Activated CD4-positive, alpha-beta T cell treated with anti-CD3 and anti-CD28 coated beads, Interleukin-2, amount 50 U/mL, for 48 hours (primary cell): ENCODE measurements at regions not wholly inside any gene's neighbourhood (a gene's known extent, or its start where the extent isn't known, plus 50 kb on each side); places are given as distances from the start of the nearest gene placed in this dataset.
"Not testable (repeated sequence)": the region's sequence is repeated elsewhere in the genome, so short reads cannot be mapped to it uniquely, and the experiment has no call there.

ENCODE experiments used
- DNase-seq, 2 experiments: peaks; one replicate each; pipeline ENCODE4 v3.0.0-alpha.2; 2020

DNA sequence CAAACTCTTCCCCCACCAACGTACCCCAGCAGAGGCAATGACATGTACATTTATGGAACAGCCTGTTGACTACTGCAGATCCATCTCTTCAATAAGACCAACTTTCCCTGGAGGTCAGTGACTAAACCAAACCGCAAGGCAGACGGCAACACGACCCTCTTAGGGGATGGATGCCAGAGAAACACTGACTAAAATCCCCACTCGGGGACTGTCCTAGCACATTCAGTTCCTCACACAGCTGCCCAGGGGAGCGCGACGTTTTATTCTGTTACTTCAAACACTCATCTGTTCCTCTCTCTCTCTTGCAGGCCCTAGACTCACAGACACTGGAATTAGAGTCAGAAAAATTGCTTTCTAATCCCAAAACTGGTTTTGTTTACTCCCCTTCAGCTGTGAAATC is 146.5 kb upstream of the PRSS1 start:
- no peak for DNase-seq

DNA sequence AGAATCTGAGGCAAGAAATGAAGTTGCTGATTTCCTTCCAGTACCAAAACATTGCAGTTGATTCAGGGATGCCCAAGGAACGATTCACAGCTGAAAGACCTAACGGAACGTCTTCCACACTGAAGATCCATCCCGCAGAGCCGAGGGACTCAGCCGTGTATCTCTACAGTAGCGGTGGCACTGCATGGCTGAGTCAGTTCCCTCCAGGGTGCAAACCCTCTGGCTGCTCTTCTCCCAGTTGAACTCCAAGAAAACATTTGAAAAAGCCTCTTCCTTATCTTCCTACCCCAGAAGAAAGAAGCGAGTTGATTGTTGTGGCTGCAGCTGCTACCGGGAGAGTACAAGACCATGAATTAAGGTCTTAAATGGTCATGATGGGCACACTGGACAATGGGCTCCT is 147.1 kb upstream of the PRSS1 start:
- no peak for DNase-seq

DNA sequence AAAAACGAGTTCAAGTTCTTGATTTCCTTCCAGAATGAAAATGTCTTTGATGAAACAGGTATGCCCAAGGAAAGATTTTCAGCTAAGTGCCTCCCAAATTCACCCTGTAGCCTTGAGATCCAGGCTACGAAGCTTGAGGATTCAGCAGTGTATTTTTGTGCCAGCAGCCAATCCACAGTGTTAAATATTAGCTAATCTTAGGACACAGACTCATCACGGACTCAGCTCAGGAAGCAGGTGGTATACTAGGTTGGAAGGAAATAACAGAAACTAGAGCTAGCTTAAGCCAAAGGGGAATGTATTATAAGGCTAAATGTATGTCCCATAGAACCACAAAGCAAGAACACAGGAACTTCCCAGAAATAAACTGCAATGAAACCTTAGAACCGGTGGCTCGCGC is 151.0 kb upstream of the PRSS1 start:
- no peak for DNase-seq

- DNase-seq = no peak
Measured at GRCh38 chr7:142597547-142597946, 151.7 kb upstream of the PRSS1 start.

DNA sequence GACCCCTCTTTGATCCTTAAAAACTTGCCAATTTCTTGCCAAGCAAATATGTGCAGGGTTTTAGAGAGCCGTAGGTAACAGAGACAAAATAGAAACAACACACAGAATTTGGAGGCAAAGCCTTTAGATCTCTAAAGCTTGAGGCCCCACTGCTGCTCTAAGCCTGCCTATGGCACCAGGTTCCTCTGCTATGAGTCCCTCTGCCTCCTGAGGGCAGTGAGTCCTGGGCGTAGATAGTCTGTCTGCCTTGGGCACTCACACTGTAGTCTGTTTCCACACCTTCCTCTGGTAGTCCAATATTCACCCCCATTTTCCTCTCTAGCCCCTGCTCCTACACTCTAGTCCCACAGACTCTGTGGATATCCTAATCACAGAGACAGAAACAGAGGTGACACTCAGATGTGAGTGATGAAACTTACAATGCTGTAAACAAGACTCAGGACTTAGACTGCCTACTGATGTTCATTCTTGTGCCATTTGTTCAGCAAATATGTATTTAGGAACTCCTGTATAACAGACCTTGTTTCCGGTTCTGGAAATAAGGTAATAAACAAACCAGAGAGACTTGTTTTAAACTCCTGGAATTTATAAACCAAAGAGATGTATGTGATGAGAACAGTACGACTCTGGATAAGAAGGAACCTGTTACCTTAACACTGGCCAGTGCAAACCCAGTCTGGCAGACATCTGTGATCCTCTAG is 153.3 kb upstream of the PRSS1 start:
- no peak for DNase-seq

GRCh38 chr7:142594078-142594477 is 155.2 kb upstream of the PRSS1 start:
- no peak for DNase-seq

DNA sequence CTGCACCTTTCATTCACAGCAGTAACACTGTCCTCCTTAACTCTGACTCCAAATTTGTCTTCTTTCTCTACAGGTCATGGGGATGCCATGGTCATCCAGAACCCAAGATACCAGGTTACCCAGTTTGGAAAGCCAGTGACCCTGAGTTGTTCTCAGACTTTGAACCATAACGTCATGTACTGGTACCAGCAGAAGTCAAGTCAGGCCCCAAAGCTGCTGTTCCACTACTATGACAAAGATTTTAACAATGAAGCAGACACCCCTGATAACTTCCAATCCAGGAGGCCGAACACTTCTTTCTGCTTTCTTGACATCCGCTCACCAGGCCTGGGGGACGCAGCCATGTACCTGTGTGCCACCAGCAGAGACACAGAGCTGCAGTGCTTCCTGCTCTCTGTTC is 156.2 kb upstream of the PRSS1 start:
- no peak for DNase-seq

DNA sequence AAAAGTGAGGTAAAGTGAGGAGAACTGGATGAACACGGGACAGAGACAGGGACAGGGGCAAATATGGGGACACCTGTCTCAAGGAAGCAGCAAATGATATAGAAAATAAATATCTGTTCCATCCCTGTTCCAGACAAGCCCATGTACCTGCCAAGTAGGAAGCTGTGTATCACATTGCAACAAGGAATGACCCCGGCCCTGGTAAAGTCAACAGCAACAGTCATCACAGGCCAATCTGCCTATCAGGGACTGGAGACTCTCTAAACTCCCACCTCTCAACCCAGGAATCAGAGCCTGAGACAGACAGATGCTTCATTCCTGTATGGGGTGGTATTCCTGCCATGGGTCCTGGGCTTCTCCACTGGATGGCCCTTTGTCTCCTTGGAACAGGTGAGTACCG is 156.6 kb upstream of the PRSS1 start:
- no peak for DNase-seq

DNA sequence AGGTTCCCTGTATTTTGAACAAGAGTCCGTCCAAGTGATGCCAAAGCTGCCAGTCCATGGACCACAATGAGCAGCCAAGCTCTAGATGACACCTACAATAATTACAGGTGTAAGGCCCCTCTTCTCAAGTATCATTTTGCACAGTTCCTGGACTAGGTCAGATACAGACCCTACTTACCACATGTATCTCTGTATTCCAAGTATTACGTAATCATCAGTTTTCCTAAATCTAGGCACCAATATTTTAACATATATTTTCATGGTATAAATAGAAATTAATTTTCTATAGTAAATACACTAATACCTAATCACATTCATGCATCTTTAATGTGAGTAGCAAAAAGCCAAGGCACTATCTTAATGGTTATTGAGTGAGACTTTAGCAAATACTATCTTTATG is 157.0 kb upstream of the PRSS1 start:
- DNase-seq = no peak

DNA sequence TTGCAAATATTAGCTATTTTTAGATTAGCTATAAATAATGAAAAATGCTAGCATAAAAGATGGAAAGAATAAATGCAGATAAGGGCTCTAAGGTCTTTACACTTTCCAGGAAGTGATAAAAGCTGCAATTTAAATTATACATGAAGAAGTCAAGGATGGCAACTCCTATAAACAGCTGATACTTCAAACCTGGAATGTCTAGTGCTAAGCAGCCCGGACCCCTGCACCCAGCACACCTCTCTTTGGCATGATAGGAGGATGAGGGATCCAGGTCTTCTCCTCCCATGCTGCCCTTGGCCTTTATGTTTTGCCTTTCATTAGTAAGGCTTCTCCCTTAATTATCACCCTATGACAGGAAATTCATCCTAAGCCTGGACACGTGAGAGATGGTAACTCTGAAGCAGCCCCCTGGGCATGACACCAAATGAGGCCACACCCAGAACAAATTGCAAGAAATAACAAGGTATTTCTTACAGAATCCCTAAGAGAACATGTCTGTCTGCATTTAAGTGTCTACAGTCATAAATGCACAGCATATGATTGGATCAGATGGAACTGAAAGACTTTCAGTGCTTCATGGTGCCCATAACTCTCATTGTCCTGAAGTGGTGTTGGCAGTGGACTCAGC is 158.3 kb upstream of the PRSS1 start:
- no peak for DNase-seq

GRCh38 chr7:142590077-142590476 is 159.2 kb upstream of the PRSS1 start:
- no peak for DNase-seq

DNA sequence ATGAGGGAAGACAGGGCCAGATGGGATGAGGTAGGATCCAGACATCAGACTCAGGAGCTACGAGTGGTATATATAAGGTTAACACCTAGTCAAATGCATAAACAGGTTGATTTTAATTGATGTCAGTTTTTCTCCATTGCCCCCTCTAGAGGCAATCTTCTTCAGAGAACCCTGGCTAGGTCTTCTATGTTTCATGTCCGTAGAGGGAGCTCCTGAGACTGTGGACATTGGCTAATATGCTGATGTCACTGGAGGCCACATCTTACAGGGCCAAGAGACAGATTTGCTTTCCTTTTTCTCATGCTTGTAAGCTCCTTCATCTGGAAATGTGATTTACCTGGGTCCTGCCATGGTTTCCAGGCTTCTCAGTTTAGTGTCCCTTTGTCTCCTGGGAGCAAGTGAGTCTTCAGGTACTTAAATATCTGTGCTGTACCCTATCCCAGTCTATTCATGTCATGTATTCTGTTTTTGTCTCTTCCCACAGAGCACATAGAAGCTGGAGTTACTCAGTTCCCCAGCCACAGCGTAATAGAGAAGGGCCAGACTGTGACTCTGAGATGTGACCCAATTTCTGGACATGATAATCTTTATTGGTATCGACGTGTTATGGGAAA is 161.6 kb upstream of the PRSS1 start:
- no peak for DNase-seq

DNA sequence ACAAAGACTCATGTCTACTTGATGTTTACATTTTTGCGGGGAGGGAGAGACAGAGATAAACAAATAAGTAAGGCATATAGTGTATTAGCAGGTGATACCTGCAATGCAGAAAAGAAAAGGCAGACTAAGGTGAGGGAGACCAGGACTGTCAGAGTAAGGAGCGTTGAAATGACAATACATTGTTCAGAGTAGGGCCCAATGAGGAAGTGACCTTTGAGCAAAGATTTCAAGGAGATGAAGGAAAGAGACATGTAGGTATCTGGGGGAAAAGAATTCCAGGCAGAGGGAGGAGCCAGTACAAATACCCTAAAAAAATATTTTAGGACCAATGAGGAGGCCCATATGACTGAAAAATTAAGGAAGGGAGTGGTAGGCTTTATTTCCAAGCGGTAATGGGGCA is 162.7 kb upstream of the PRSS1 start:
- no peak for DNase-seq

DNA sequence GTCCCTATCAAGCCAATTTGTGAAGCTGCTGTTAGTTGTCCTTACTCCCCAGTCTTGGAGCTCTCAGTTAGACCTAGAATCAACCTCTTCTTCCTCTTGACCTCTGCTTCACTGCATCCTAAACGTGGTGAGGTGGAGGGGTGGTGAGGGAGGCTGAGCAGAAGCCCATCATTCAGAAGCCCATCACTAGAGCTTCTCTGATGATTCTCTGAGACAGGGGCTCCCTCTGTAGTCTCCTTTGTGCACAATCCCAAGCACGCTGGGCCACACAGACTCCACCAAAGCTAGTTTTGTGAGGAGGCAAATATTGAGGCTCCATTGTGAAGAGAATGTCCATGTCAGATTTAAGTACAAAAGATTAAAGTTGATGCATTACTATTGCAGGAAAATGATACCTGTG is 163.8 kb upstream of the PRSS1 start:
- DNase-seq = no peak

GRCh38 chr7:142584765-142585164 is 164.5 kb upstream of the PRSS1 start:
- DNase-seq = no peak

DNA sequence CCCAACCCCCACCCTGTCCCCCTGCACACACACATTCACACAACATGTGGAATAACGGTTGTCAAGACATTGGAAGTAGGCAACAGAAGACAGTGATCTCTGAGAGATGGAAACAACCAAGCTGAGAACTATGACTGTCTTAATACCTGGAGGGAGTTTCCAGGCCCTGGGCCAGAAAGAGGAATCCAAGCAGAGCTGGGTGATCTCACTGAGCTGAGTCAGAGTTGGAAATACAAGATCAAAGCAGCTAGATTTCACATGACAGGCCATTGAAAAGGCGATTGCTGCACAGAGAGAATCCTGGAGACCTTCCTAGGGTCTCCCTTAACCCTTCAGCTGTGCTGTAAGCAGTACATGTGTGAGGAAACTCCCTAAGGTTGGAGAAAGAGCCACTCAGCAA is 165.8 kb upstream of the PRSS1 start:
- DNase-seq = peak; percentile 16 to 47

DNA sequence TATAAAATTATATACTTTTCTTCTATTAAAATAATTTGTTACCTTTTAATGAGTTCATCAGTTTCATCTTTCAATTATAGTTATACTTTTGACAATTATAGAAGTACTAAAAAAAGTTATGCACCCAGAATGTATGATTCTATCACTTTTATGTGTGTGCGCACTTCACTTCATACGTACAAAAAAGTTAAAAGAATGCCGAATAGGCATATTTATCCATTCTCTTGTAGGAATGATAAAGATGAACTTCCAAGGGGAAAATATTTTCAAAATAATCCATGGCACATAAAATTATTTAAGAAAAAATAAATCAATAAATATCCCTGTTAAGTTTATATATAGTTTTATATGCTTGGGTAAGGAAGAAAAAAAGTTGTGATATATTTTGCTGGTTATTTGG is 166.9 kb upstream of the PRSS1 start:
- DNase-seq = no peak

DNA sequence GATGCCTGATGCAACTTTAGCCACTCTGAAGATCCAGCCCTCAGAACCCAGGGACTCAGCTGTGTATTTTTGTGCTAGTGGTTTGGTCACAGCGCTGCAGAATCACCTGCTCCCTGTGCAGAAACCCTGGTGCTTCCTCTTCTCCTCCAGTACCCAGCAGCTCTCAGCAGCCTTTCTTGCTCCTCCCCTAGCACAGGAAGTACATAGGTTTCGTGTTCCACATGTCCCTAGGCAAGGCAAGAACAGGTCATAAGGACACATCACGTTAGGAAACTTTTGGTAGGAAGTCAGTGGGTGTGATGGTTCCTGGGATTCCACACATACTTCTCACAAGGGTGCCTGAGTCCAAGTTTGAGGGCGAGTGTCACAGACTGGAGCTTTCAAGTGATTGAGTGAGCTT is 167.9 kb upstream of the PRSS1 start:
- DNase-seq = peak; percentile 2 to 18

GRCh38 chr7:142579946-142580345 is 169.3 kb upstream of the PRSS1 start:
- no peak for DNase-seq

GRCh38 chr7:142575351-142575750 is 173.9 kb upstream of the PRSS1 start:
- not testable (repeated sequence) for DNase-seq

DNA sequence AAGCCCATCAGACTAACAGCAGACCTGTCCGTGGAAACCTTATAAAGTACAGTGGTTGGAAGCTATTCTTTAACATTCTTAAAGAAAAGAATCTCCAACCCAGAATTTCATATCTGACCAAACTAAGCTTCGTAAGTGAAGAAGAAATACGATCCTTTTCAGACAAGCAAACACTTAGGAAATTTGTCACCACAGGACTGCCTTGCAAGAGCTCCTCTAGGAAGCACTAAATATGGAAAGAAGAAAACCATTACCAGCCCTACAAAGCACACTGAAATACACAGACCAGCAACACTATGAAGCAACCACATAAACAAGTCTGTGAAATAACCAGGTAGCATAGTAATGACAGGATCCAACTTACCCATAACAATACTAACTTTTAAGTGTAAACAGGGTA is 177.7 kb upstream of the PRSS1 start:
- no peak for DNase-seq

DNA sequence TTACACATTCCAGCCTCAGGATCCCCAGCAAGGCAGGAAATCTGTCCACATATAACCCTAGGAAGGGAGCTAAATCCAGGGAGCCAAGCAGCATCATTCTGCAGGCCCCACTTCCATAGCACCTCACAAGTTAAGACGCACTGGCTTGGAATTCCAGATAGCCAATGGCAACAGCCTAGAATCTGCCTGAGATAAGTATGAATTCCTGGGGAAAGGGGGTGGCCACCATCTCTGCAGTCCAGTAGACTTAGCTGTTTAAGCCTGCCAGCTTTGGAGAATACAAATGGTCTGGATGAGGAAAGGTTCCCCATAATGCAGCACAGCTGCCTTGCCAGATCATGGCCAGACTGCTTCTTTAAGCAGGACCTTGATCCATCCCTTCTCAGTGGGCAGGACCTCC is 179.4 kb upstream of the PRSS1 start:
- DNase-seq = no peak

DNA sequence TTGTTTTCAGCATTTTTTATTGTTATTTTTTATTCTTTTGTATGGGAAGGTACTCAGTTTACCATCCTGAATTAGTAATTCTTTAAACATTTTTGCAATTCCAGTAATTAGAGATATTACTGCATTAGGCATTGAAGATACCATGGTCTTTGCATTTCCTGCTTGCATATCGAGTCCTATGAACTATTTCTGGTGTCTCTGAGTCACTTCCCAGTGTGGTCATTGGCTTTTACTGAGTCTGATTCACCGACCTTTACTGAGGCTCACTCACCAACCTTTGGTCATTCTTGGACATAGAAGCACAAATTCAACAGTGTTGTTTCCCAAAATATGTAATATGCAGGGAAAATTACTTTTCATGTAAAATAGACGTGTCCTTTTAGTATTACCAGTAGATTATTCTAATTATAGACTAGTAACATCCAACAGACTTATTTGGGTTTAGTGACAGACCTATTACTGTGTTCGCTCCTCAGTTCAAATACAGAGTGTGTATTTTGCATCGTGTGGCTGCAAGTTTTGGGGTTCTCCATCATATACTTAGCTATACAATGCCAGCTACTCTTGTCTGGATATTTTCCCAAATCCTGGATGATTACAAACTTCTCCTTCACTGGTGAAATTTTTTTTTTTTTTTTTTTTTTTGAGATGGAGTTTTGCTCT is 180.7 kb upstream of the PRSS1 start:
- DNase-seq = no peak
